ENCODE measurements at regions not wholly inside any gene's neighbourhood (a gene's known extent, or its start where the extent isn't known, plus 50 kb on each side); places are given as distances from the start of the nearest gene placed in this dataset.

DNA sequence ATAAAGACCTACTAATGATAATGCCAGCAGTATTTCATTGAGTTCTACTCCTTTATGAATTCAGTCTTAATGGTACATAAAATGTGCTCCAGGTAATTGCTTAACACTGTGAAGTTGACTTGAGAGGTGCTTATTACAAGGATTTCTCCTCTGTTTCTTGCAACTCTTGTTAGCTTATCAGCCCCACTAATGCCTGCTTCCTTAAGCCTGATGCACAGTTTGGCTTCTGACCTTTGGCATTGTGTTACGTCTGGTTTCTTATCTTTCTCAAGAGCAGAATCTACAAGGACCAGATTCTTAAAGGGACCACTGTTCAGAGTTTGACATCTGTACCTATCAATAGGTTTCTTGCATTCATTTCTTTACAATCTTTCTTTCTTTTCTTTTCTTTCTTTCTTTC lies 223.9 kb upstream of the CWC22 start:
- no peak overlapping the region for H3K4me3 ChIP-seq
- 32 to 41% methylated on average over 1 of the region's 1 CpG for WGBS, 2 donors
- no peak for DNase-seq
- no peaks in the 10 kb centered on the region for H3K4me1 ChIP-seq
- H3K36me3 ChIP-seq (ENCODE audit: low read depth, missing control alignments) = no peaks in the 10 kb centered on the region
- no peaks in the 10 kb centered on the region for H3K27me3 ChIP-seq
- H3K9me3 ChIP-seq = no peaks in the 10 kb centered on the region
- intact Hi-C loops (cut with DNase I; ENCODE audit: low total_unique reads) = no loop called here
- H3K27ac ChIP-seq = no peak overlapping the region
- TF ChIP-seq CTCF (IDR thresholded peaks at IDR 0.05) = no peak
- TF ChIP-seq POLR2A (IDR thresholded peaks at IDR 0.05) = no peak

- intact Hi-C loops (cut with DNase I; ENCODE audit: low total_unique reads) = no loop called here
- H3K27me3 ChIP-seq = no peaks in the 10 kb centered on the region
- H3K27ac ChIP-seq = no peak overlapping the region
- WGBS, 2 donors = 82 to 85% methylated on average over 2 of the region's 2 CpGs
- H3K4me1 ChIP-seq = no peaks in the 10 kb centered on the region
- no peak for DNase-seq
- no peak for TF ChIP-seq CTCF (IDR thresholded peaks at IDR 0.05)
- no peak for TF ChIP-seq POLR2A (IDR thresholded peaks at IDR 0.05)
- no peaks in the 10 kb centered on the region for H3K36me3 ChIP-seq (ENCODE audit: low read depth, missing control alignments)
- H3K9me3 ChIP-seq = no peaks in the 10 kb centered on the region
- no peak overlapping the region for H3K4me3 ChIP-seq
These were observed 220.4 kb upstream of the CWC22 start for GRCh38 chr2:180227461-180227860.

GRCh38 chr2:180225118-180225517 lies 218.0 kb upstream of the CWC22 start:
- no peaks in the 10 kb centered on the region for H3K9me3 ChIP-seq
- no peak for DNase-seq
- TF ChIP-seq CTCF (IDR thresholded peaks at IDR 0.05) (no peak), POLR2A (IDR thresholded peaks at IDR 0.05) (no peak)
- H3K4me3 ChIP-seq = no peak overlapping the region
- no peak overlapping the region for H3K27ac ChIP-seq
- intact Hi-C loops (cut with DNase I; ENCODE audit: low total_unique reads) = no loop called here
- no peaks in the 10 kb centered on the region for H3K27me3 ChIP-seq
- no peaks in the 10 kb centered on the region for H3K36me3 ChIP-seq (ENCODE audit: low read depth, missing control alignments)
- H3K4me1 ChIP-seq = no peaks in the 10 kb centered on the region

DNA sequence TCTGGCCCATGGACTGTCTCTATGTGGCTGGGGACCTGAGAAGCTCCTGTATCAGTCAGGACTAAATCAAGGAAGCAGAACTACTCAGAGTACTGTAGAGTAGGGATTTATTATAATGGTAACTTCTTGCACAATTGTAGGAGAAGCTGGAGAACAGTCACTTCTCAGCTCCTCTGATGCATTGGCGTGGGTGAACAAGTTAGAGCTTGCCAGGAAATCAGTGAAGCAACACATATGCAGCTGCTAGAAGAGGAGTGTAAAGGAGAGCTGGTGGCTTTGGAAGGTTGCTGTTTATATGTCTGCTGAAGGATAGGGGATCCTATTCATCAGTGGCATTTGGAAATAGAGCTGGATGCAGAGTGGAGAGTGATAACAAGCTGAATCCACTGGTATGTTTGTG lies 215.5 kb upstream of the CWC22 start:
- TF ChIP-seq POLR2A (IDR thresholded peaks at IDR 0.05) (no peak), CTCF (IDR thresholded peaks at IDR 0.05) (no peak)
- Histone ChIP-seq H3K9me3 (no peaks in the 10 kb centered on the region), H3K36me3 (ENCODE audit: low read depth, missing control alignments) (no peaks in the 10 kb centered on the region), H3K4me1 (no peaks in the 10 kb centered on the region), H3K27ac (no peak overlapping the region), H3K27me3 (no peaks in the 10 kb centered on the region), H3K4me3 (no peak overlapping the region)
- 65 to 81% methylated on average over 1 of the region's 1 CpG for WGBS, 2 donors
- no peak for DNase-seq
- intact Hi-C loops (cut with DNase I; ENCODE audit: low total_unique reads) = no loop called here

GRCh38 chr2:180219491-180219890 lies 212.4 kb upstream of the CWC22 start:
- 50 to 73% methylated on average over 1 of the region's 1 CpG for WGBS, 2 donors
- H3K27me3 ChIP-seq = no peaks in the 10 kb centered on the region
- H3K4me3 ChIP-seq = no peak overlapping the region
- no peaks in the 10 kb centered on the region for H3K36me3 ChIP-seq (ENCODE audit: low read depth, missing control alignments)
- intact Hi-C loops (cut with DNase I; ENCODE audit: low total_unique reads) = no loop called here
- H3K27ac ChIP-seq = no peak overlapping the region
- H3K4me1 ChIP-seq = no peaks in the 10 kb centered on the region
- H3K9me3 ChIP-seq = no peaks in the 10 kb centered on the region
- no peak for DNase-seq
- no peak for TF ChIP-seq POLR2A (IDR thresholded peaks at IDR 0.05)
- no peak for TF ChIP-seq CTCF (IDR thresholded peaks at IDR 0.05)
